CD14-positive monocyte (primary cell): ENCODE measurements at regions not wholly inside any gene's neighbourhood (a gene's known extent, or its start where the extent isn't known, plus 50 kb on each side); places are given as distances from the start of the nearest gene placed in this dataset.

Experiments
- DNase-seq, 3 donors: peaks; one replicate each; pipeline ENCODE4 v3.0.0-alpha.2; 2011 to 2022
- H2AFZ ChIP-seq: 2 replicates; pipeline ENCODE4 v1.6.0; 2012; ENCODE audit warnings: mild to moderate bottlenecking, low read depth, low read length, inconsistent platforms; ENCODE audit not compliant: insufficient read depth, poor library complexity, severe bottlenecking
- H3K27ac ChIP-seq, 2 donors: 1 replicate in 1 of 2; 2 replicates in 1 of 2; pipeline ENCODE4 v1.5.1; 2012 to 2013; ENCODE audit warnings: low read length in 2 of 2, control low read depth in 1 of 2, inconsistent platforms in 1 of 2, low read depth in 1 of 2, mild to moderate bottlenecking in 1 of 2
- H3K27me3 ChIP-seq, 2 donors: one replicate each; pipeline versions ENCODE4 v1.6.0 to v1.6.1; 2011 to 2013; ENCODE audit warnings: low read length in 2 of 2; ENCODE audit not compliant: control insufficient read depth in 2 of 2, insufficient read depth in 2 of 2
- H3K36me3 ChIP-seq, 2 donors: replicated peaks in 1 of 2; 1 replicate in 1 of 2; 2 replicates in 1 of 2; pipeline versions ENCODE4 v1.5.1 to v1.6.1; 2012 to 2013; ENCODE audit warnings: low read length in 2 of 2, control low read depth in 1 of 2, inconsistent platforms in 1 of 2, mild to moderate bottlenecking in 1 of 2; ENCODE audit not compliant: insufficient read depth in 2 of 2, control insufficient read depth in 1 of 2
- H3K4me1 ChIP-seq, 2 donors: 1 replicate in 1 of 2; 2 replicates in 1 of 2; pipeline versions ENCODE4 v1.5.1 to v1.6.1; 2012 to 2013; ENCODE audit warnings: low read length in 2 of 2, control low read depth in 1 of 2, inconsistent platforms in 1 of 2, mild to moderate bottlenecking in 1 of 2, moderate library complexity in 1 of 2; ENCODE audit not compliant: insufficient read depth in 2 of 2, control insufficient read depth in 1 of 2
- H3K4me2 ChIP-seq: replicated peaks from 2 replicates; pipeline ENCODE3; 2012; ENCODE audit warnings: low read length, moderate library complexity, mild to moderate bottlenecking; ENCODE audit not compliant: poor library complexity, severe bottlenecking; ENCODE audit errors: extremely low read depth
- H3K4me3 ChIP-seq, 3 experiments: fragments of 200-600 bp in 1 of 3; sonication (generic) in 1 of 3; replicated peaks in 1 of 3; 1 replicate in 2 of 3; 2 replicates in 1 of 3; pipeline ENCODE4 v1.5.1; 2011 to 2013; ENCODE audit warnings: low read length in 3 of 3, mild to moderate bottlenecking in 3 of 3, control low read depth in 2 of 3, low read depth in 2 of 3, inconsistent platforms in 1 of 3, moderate library complexity in 1 of 3
- H3K79me2 ChIP-seq: 2 replicates; pipeline ENCODE4 v1.6.0; 2012; ENCODE audit warnings: mild to moderate bottlenecking, control low read depth, inconsistent platforms, low read length, moderate library complexity; ENCODE audit not compliant: insufficient read depth
- H3K9ac ChIP-seq: 2 replicates; pipeline ENCODE4 v1.6.0; 2017; ENCODE audit warnings: low read length, mild to moderate bottlenecking; ENCODE audit not compliant: insufficient read depth, poor library complexity, severe bottlenecking
- H3K9me3 ChIP-seq, 2 donors: replicated peaks in 1 of 2; 1 replicate in 1 of 2; 2 replicates in 1 of 2; pipeline versions ENCODE4 v1.5.1 to v1.6.1; 2012 to 2013; ENCODE audit warnings: low read length in 2 of 2, control low read depth in 1 of 2; ENCODE audit not compliant: control insufficient read depth in 1 of 2, insufficient read depth in 1 of 2
- H4K20me1 ChIP-seq: 2 replicates; pipeline ENCODE4 v1.6.0; 2012; ENCODE audit warnings: mild to moderate bottlenecking, low read length, control low read depth, moderate library complexity; ENCODE audit not compliant: insufficient read depth
- H3K27ac Mint-ChIP-seq, 7 donors: one replicate each; pipeline ENCODE4 v1.8.0; 2020; ENCODE audit warnings: mild to moderate bottlenecking in 7 of 7, mixed read lengths in 7 of 7, moderate library complexity in 6 of 7, inconsistent platforms in 2 of 7
- H3K27me3 Mint-ChIP-seq, 3 donors: one replicate each; pipeline ENCODE4 v1.8.0; 2021 to 2022; ENCODE audit warnings: low read depth in 3 of 3, mild to moderate bottlenecking in 3 of 3, mixed read lengths in 3 of 3, moderate library complexity in 3 of 3, inconsistent platforms in 1 of 3
- H3K36me3 Mint-ChIP-seq, 2 donors: one replicate each; pipeline ENCODE4 v1.8.0; 2020; ENCODE audit warnings: mixed read lengths in 2 of 2, inconsistent platforms in 1 of 2, mild to moderate bottlenecking in 1 of 2
- H3K4me1 Mint-ChIP-seq: one replicate; pipeline ENCODE4 v1.8.0; 2020; ENCODE audit warnings: mild to moderate bottlenecking, mixed read lengths
- H3K4me3 Mint-ChIP-seq, 2 donors: one replicate each; pipeline ENCODE4 v1.8.0; 2020; ENCODE audit warnings: mild to moderate bottlenecking in 2 of 2, mixed read lengths in 2 of 2, moderate library complexity in 1 of 2
- H3K9me3 Mint-ChIP-seq, 7 donors: one replicate each; pipeline ENCODE4 v1.8.0; 2020 to 2022; ENCODE audit warnings: mixed read lengths in 7 of 7, mild to moderate bottlenecking in 6 of 7, moderate library complexity in 6 of 7, inconsistent platforms in 2 of 7
- CTCF ChIP-seq: fragments of 200-600 bp; IDR thresholded peaks from one replicate; pipeline ENCODE4 v1.8.0; 2022; ENCODE audit warnings: antibody characterized with exemption, mild to moderate bottlenecking
- WGBS: methylation state at CpG from one replicate; pipeline ENCODE4 v1.1.5; 2013; ENCODE audit warnings: missing lambda C conversion rate; ENCODE audit not compliant: insufficient coverage; 5-methylcytosine and 5-hydroxymethylcytosine counted together
- intact Hi-C, 2 donors: fragments of 100-400 bp; cut with micrococcal nuclease; formaldehyde crosslinking; loops; one replicate each; pipeline versions ENCODE4 v1.15.0 to v1.15.1; 2023

GRCh38 chr2:147016181-147016580 lies 828.6 kb upstream of the ACVR2A start:
- no peak overlapping the region for H3K4me2 ChIP-seq
- H3K4me1 ChIP-seq, result no peaks in the 10 kb centered on the region
- Mint-ChIP-seq H3K36me3 (no peaks in the 10 kb centered on the region), H3K9me3 (peaks cover 0 to 5% (median 2%) of the 10 kb centered on the region in 7 donors), H3K4me3 (no peak overlapping the region), H3K27ac (no peak overlapping the region), H3K27me3 (peaks cover 0 to 1% (median 0%) of the 10 kb centered on the region in 3 donors), H3K4me1 (no peaks in the 10 kb centered on the region)
- H3K9ac ChIP-seq, result no peak overlapping the region
- no peak for TF ChIP-seq CTCF
- no CpG with 5 or more reads among the region's 1 CpG for WGBS
- peaks cover 4 to 7% of the 10 kb centered on the region in 2 donors for H3K9me3 ChIP-seq
- DNase-seq, result no peak
- no peak overlapping the region for H3K27ac ChIP-seq
- no peaks in the 10 kb centered on the region for H3K27me3 ChIP-seq
- no peaks in the 10 kb centered on the region for H3K79me2 ChIP-seq
- no peaks in the 10 kb centered on the region for H3K36me3 ChIP-seq
- H2AFZ ChIP-seq, result no peak overlapping the region
- H3K4me3 ChIP-seq, result no peak overlapping the region
- intact Hi-C loops, result no loop called here
- H4K20me1 ChIP-seq, result no peaks in the 10 kb centered on the region

GRCh38 chr2:147015591-147015990 lies 829.2 kb upstream of the ACVR2A start:
- Mint-ChIP-seq H3K9me3 (peaks cover 0 to 7% (median 3%) of the 10 kb centered on the region in 7 donors), H3K4me1 (no peaks in the 10 kb centered on the region), H3K4me3 (no peak overlapping the region), H3K27ac (no peak overlapping the region), H3K36me3 (no peaks in the 10 kb centered on the region), H3K27me3 (peaks cover 0 to 1% (median 0%) of the 10 kb centered on the region in 3 donors)
- Histone ChIP-seq H3K4me3 (no peak overlapping the region), H3K9me3 (peaks cover 4 to 7% of the 10 kb centered on the region in 2 donors), H2AFZ (no peak overlapping the region), H3K79me2 (no peaks in the 10 kb centered on the region), H3K4me2 (no peak overlapping the region), H4K20me1 (no peaks in the 10 kb centered on the region), H3K27ac (no peak overlapping the region), H3K36me3 (no peaks in the 10 kb centered on the region), H3K4me1 (no peaks in the 10 kb centered on the region), H3K9ac (no peak overlapping the region), H3K27me3 (no peaks in the 10 kb centered on the region)
- no CpG with 5 or more reads among the region's 1 CpG for WGBS
- DNase-seq, result no peak
- TF ChIP-seq CTCF, result no peak
- intact Hi-C loops, result no loop called here
